ENCODE measurements at regions not wholly inside any gene's neighbourhood (a gene's known extent, or its start where the extent isn't known, plus 50 kb on each side); places are given as distances from the start of the nearest gene placed in this dataset.
"Not testable (repeated sequence)": the region's sequence is repeated elsewhere in the genome, so short reads cannot be mapped to it uniquely, and the experiment has no call there.

DNA sequence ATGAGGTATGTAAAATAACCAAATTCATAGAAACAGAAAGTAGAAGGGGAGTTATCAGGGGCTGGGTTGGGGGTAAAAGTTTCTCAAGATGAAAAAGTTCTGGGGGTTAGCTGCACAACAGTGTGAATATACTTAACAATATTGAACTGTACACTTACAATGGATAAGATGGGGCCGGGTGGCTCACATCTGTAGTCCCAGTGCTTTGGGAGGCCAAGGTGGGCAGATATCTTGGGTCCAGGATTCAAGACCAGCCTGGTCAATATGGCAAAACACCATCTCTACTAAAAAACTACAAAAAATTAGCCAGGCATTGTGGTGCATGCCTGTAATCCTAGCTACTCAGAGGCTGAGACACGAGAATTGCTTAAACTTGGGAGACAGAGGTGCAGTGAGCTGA lies 274.3 kb downstream of the TJP1 start:
- no peak for DNase-seq

DNA sequence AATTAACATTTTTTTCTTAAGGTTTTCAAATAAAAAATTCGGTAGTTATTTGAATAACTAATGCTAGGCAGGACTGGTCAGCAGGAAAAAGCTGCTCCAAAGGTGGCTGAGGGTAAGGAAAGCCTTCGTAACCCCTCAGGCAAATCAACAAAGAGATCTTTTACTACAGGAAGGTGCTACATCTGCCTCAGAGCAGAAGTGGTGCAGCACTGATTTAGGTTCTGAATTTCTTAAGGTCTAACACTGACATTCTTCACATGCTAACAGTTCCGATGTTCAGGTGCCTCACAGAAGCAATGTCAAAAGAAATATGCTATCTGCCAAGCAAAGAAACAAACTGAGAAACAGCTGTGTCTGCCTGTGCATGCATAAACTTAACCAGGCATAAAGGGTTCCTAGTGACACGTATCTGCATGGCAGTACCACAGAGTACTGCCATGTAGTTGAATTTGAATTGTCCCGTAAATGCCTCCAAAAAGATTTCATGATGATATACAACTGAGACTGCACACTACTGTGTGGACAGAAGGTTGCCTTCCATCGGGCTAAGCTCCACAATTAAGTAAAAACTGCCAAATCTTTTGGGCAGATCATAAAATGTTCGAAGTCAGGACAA lies 275.0 kb upstream of the NSMCE3 start:
- DNase-seq: no peak

DNA sequence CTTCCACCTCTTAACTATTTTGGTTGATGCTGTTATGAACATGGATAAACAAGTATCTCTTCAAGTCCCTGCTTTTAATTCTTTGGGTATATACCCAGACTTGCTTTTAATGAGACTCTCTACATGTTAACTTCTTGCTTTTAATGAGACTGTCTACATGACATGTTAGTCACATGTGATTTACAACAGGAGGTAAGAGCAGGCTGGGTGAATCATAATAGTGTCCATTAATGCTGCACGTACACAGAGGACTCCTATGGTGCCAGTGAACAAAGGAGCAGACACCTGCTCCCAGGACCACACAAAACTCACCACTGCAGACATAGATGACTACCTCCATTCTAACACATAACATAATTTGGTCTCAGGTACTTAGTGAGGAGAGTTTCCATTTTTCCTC lies 273.4 kb upstream of the NSMCE3 start:
- DNase-seq: no peak

DNA sequence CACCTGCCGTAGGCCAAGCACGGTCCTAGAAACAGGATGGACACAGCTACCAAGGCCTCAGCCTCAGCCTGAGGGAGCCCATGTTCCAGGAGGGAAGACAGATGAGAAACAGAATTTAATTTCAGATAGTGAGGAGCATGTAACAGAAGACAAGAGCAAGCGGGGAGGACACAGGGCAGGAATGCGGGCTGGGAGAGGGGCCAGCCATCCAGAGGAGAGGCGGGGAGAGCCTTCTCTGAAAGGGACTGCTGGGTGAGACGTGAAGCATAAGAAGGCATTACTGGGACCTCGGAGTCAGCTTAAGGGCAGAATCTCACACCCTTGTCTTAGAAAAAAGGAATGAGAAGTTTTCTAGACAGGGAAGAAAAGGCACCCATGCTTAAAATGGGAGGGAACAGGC lies 271.7 kb upstream of the NSMCE3 start:
- no peak for DNase-seq

DNA sequence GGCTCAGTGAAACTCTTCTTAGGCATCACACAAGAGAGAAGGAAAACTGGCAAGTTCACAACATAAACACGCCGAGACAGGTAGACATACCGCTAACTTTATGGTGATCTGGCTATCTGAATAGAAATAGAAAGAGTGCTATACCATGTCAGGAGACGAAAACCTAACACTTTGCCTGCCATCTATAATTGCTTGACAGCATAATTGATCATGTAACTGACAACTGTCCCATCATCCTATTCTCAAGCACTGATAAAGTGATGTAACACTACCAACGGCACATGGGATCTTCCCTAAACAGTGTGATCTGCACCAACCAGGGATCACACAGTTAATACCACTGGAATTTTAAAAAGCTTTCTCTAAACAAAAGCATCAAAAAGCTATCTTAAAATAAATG lies 270.9 kb upstream of the NSMCE3 start:
- DNase-seq: no peak

DNA sequence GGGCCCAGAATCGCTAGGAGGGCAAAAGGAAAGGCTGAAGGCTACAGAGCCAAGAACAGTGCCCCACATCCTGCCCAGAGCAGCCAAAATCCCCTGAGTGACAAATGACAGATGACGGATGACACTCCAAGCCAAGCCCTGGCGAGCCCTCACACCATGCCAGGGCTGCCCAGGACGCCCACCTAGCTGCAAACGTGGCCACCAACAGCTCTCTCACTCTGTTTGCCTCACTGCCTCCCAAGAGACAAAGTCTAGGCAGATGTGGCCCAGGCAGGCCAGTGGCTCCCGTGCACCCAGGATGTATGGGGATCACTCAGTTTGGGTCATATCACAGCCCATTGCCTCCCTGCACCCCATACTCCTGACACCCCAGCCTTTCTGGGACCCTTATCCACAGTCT lies 270.1 kb upstream of the NSMCE3 start:
- DNase-seq: no peak

DNA sequence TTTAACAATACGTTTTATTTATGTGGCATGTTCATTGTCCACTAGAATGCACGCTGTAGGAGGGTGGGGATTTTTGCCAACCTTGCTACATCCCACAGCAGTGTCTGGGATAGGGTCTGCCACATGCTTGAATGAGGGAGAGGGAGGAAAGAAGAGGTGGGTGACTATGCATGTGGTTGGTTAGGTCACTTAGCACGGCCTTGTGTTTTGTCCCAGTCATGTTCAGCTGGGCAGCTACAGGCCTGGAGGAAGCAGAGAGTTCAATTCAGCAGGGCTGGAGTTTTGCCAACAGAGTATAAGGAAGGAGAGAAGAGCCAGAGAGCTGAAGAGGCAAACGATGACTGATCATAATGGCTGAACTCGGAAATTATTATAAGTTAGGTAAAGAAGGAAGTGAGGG lies 268.4 kb upstream of the NSMCE3 start:
- DNase-seq: no peak

DNA sequence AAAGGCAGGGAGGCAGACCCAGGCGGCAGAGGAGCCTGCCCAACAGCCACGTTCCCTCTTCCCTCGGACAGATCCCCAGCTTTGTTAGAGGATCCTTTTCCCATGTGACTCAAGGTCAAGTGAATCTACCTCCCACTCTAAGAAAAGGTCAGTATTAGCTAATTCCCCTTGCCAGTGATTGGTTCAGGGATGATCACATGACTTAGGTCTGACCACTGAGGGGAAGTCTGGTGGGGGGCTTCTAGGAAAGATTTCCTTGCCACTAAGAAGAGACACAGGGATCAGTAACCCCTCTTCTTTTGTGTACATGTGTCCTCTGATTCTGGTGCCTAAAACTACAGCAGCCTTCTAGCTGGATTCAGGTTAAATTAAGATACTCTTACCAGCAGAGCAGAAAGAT lies 266.3 kb upstream of the NSMCE3 start:
- DNase-seq: no peak

DNA sequence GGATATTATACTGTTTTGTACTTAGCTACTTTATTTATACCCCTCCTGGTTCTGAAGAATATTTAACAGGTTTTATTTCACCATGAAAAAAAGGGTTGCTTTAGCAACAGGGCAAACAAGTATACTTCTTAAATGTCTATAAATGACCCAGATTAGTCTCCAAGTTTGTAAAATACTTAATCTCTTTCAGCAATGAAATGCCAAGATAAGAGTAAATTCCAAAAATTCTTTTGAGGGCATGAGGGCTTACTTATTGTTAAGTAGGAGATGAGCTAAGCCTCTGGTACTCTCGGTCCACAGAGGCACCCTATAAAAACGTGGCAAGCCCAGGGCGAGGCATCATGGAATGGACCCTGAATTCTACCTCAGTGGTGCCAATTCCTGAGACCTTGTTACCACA lies 264.8 kb upstream of the NSMCE3 start:
- DNase-seq: no peak

DNA sequence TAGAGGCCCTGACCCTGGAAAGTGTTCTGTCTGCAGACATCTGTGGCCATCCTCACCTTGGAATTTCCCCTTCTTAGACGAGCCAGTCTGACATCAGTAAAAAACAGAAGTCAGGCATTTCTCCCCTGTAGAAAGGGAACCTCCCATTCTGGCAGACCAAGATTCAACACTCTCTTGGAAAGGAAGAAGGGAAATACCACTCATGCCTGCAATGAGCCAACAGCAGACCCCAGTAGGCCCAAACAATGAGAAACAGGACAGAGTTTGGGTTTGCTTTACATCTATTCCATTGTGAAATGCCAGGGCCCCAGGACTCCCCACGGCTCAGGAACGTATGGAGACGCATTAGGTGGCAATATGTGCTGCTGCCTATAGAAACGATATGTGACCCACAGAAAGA lies 264.0 kb upstream of the NSMCE3 start:
- no peak for DNase-seq

DNA sequence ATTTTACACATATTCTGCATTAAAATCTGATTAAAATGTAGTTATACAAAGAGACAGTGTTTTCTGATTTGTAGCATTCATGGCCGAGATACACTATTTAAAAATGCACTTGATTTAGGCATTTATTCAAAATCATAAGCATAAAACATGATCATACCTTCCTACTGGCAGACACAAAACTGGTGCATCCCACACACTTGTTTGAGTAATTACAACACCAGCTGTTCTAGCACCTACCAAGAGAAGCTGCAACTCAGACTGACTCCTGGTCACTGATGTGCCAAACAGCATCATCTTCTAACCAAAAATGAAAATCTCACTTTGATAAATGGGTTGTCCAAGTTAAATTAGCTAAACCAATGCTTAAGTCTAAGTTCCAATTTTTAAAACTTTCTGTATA lies 262.7 kb upstream of the NSMCE3 start:
- no peak for DNase-seq

DNA sequence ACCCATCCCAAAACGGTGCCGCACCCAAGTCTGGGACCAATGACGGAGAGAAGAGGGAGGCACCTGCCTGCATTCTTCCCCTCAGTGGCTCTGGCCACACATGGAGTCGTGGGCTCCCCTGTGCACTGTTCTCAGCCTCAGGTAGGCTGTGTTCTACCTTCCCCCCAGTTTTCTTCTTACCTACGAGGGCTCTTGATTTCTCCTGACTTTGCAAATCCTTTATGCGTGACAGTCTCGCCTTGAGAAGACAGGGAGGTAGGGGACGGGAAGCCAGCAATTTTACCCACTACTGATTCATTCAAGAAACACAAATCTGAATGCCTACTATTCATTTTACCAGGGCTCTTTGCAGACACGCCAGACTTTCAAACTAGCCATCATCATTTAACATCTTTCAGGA lies 261.3 kb upstream of the NSMCE3 start:
- no peak for DNase-seq

DNA sequence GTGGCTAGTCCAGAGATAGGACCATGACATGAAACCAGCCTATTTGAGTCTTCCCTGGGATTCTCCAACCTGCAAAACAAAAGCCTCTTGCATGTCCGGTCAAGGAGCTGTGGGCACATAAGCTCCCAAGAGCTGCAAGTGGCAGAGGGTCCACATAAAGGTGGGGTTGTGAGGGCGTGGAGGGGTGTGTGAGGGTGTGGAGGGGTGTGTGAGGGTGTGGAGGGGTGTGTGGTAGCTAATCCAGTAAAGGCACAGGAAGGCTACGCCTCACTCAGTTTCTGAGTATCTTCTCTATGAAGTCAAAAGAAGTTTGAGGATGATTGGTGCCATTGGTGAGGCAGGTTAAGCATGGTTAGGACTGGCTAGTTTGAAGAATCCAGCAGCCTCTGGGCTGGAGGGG lies 259.4 kb upstream of the NSMCE3 start:
- no peak for DNase-seq

DNA sequence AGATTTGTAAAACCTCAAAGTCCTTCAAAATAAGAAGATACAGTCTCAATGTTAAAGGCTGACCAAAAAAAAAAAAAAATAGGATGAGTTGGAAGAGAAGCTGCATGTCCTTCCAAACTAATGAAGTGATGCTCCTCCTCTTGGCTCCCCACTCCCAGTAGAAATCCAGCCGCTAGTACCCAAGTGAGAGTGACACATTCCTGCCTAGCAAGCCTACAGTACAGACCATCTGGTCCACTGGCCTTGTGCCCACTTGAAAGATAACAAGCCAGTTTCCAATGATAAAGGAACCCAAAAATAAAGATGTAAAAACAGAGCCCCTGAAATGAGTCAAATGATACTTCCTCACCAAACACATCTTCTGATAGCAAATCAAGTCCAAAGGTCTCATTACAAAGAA lies 258.7 kb upstream of the NSMCE3 start:
- DNase-seq: no peak

DNA sequence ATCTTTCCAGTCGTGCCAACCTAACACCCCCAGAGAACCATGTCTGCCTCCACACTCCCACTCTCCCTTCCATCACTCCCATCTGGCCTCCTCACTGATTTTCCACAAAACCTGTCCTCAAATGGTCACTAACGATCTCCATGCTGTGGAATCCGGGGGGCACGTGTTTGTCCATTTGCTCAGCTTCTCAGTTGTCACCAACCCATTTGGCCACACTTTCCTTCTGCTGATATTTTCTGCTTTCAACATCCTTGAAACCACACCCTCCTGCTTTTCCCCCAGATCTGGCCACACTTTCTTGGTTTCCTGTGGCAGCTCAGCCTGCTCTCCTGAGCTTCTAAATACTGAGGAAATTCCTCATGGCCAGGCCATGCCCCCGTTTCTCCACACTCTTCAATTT lies 257.2 kb upstream of the NSMCE3 start:
- DNase-seq: no peak

DNA sequence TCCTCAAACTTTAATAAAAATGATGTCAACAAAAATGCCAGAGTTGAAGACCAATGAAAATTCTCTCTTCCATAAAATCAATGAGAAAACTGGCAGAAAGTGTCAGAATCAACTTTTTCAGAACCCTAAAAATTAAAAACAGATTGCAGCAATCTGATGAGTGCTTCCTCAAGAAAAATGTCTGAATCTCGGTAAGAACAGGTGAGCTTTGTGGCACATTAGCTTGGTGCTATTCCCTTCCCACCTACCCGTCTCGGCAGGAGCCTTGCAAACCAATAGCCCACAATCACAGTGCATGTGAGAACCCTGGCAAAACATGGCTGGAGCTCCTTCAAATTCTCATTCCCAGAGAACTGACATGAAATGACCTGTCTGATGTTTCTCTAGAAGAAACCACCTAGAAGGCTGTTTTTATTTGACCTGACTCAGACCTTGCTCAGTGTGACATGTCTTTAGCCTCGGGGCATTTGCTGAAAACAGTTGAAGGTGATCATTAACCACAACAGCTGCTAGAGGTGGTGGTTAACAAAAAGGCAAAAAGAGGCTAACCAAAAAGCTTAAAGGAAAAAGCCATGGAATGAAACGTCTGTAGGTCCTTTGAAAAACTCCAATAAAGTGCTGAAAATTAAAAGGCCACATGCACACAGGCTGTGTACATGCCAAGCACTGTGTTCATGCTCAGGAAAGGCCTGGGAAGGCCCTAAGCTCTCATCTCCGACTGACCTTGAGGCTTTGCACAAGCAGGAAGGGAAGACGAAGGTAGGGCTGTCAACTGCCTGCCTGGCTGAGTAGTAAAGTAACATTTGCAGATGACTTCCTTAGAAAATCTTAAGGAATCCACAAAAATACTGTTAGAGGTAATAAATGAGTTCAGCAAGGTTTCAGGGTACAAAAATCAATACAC lies 253.0 kb upstream of the NSMCE3 start:
- DNase-seq: no peak

DNA sequence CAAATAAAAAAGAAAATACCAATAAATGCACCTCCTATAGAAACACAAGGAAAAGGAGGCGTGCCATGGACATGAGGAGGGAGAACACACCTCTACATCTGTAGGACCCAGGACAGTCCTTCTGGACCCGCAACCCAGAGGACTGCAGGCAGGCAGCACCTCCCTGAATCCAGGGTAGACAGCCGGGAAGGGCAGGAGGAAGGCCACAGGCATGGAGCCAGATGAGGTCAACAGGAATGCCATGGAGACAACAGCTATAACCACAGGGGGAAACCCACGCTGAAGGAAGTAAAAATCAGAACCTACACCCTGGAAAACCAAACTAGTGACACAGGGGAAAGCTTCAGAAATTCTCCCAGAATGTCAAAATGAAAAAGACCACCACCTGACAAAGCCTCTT lies 248.8 kb upstream of the NSMCE3 start:
- DNase-seq: no peak

DNA sequence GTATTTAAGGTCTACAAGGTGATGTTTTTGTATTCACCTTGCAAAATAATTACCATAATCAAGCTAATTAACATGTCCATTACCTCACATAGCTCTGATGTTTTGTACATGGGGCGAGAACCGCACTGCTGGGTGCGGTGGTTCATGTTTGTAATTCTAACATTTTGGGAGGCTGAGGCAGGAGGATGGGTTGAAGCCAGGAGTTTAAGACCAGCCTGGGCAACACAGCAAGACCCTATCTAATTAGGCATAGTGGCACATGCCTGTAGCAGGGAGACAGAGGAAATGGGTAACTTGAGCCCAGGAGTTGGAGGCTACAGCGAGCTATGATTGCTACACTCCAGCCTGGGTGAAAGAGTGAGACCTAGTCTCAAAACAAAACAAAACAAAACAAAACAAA lies 248.2 kb upstream of the NSMCE3 start:
- DNase-seq: no peak

DNA sequence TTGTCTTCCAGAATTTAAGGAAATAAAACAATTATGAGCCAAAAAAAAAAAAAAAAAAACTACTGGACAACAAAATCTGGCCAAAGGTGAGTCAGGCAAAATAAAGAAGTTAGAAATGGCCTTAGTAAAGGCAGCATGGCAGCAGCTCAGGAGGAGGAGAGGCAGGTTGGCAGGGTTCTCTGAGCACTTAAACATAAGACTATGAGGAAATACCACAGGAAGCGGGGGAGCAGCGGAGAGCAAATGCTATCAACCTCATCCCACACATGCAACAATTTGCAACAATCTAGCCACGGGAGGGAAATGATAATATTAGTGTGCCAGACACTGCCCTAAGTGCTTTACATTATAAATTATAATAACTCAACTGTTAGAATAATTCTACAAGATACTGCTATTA lies 247.3 kb upstream of the NSMCE3 start:
- no peak for DNase-seq

DNA sequence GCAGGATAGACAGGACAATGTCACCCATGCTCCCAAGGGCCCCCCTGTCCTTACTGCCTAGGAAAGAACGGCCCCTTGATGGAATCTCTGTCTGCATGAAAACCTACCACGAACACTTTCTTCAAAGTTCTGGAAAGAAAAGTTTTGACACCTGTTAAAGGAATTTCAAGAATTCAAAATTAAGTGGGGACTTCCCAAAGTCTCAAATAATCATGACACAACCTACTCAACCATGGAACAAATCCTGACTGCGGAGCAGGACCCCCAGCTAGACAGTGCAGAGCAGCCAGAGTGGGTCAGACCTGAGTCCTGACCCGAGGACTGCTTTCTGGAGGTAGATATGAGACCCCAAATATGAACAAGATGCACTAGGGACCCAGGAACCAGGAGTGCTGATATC lies 245.3 kb upstream of the NSMCE3 start:
- DNase-seq: no peak

DNA sequence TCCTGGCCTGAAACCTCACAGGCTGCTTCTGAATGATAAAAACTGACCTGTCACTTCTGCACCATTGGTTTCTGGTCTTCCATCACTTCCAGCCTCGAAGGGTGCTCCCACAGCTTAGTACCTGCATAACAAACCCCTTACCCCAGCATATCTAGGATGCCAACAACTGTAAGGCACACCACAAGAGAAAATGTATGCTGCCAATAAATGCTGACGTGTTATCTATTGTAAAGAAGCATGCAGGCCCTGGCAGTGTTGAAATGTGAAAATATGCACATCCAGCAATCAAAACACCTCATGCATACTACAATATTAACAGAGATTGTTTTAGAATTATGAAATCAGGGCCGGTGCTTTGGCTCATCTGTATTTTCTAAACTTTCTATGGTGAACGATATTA lies 242.0 kb upstream of the NSMCE3 start:
- DNase-seq: no peak

DNA sequence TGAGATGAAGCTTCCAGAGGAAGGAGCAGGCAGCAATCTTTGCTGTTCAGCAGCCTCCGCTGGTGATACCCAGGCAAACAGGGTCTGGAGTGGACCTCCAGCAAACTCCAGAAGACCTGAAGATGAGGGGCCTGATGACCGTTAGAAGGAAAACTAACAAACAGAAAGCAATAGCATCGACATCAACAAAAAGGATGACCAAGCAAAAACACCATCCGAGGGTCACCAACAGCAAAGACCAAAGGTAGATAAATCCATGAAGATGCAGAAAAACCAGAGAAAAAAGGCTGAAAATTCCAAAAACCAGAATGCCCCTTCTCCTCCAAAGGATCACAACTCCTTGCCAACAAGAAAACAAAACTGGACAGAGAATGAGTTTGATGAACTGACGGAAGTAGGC lies 235.9 kb upstream of the NSMCE3 start:
- not testable (repeated sequence) for DNase-seq

DNA sequence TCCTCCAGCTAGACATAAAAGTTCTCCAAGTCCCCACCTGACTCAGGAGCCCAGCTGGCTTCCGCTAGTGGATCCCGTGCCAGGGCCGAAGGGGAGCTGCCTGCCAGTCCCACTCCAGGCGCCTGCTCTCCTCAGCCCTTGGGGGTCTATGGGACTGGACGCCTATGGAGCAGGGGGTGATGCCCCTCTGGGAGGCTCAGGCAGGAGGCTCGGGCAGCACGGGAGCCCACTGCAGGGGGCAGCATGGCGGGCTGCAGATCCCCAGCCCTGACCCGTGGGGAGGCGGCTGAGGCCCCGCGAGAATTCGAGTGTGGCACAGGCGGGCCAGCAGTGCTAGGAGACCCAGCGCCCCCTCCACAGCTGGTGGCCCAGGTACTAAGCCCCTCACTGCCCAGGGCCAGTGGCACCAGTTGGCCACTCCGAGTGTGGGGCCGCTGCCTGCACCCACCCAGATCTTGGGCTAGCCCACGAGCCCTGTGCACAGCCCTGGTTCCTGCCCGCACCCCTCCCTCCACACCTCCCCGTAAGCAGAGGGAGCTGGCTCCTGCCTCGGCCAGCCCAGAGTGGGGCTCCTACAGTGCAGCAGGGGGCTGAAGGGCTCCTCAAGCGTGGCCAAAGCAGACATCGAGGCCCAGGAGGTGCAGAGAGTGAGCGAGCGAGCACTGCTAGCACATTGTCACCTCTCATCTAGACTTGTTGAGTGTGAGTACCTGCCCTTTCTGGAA lies 221.3 kb upstream of the NSMCE3 start:
- no peak for DNase-seq

DNA sequence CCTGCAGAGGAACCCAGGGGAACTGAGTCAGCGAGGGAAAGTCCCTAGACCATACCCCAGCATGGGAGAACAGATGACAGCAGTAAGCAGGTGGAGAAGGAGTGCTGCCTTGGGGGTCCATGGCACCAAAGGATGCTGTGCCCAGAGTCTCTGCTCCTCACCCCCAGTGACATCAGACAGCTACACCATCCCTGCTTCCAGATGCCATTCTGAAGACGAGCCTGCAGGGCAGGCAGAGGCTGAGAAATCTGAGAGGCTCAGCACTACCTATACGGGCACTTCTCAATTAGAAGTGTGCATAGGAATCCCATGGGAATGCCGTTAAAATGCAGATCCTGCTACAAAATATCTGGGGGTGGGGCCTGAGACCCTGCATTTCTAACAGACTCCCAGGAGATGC lies 211.3 kb upstream of the NSMCE3 start:
- no peak for DNase-seq

Measured in NCI-H1105 treated with DMSO at 0.1 percent for 48 hours (cell line).